Neural progenitor cell (in vitro differentiated cells): ENCODE measurements at regions not wholly inside any gene's neighbourhood (a gene's known extent, or its start where the extent isn't known, plus 50 kb on each side); places are given as distances from the start of the nearest gene placed in this dataset. TPM values are rescaled to one million over a fixed set of nuclear protein-coding genes. Genes with fewer than 3 reads are reported as not detected.

Experiments
- DNase-seq: peaks from one replicate; pipeline ENCODE4 v3.0.0-alpha.2; 2016; ENCODE audit warnings: low spot score
- H2AFZ ChIP-seq: fragments of 200-600 bp; sonication (generic); replicated peaks from 2 replicates; pipeline ENCODE4 v1.6.1; 2016; ENCODE audit warnings: antibody characterized with exemption
- H3F3A ChIP-seq: fragments of 200-600 bp; sonication (generic); 2 replicates; pipeline ENCODE4 v1.6.1; 2016; ENCODE audit warnings: antibody characterized with exemption, low read depth
- H3K27ac ChIP-seq: fragments of 200-600 bp; sonication (generic); 2 replicates; pipeline ENCODE4 v1.5.1; 2016; ENCODE audit warnings: mild to moderate bottlenecking
- H3K27me3 ChIP-seq: fragments of 200-600 bp; sonication (generic); 2 replicates; pipeline ENCODE4 v1.6.1; 2016; ENCODE audit warnings: mild to moderate bottlenecking, moderate library complexity
- H3K36me3 ChIP-seq: fragments of 200-600 bp; sonication (generic); 2 replicates; pipeline ENCODE4 v1.5.1; 2016
- H3K4me1 ChIP-seq: fragments of 200-600 bp; sonication (generic); 2 replicates; pipeline ENCODE4 v1.6.1; 2016; ENCODE audit warnings: mixed run types
- H3K4me2 ChIP-seq: fragments of 200-600 bp; sonication (generic); 2 replicates; pipeline ENCODE4 v1.6.1; 2016
- H3K4me3 ChIP-seq: fragments of 200-600 bp; sonication (generic); 2 replicates; pipeline ENCODE4 v1.5.1; 2016
- H3K79me2 ChIP-seq: fragments of 200-600 bp; sonication (generic); 2 replicates; pipeline ENCODE4 v1.6.1; 2016; ENCODE audit warnings: low read depth
- H3K9ac ChIP-seq: fragments of 200-600 bp; sonication (generic); 2 replicates; pipeline ENCODE4 v1.6.1; 2016
- H3K9me3 ChIP-seq: fragments of 200-600 bp; sonication (generic); 2 replicates; pipeline ENCODE4 v1.5.1; 2016; ENCODE audit warnings: low read depth
- H4K20me1 ChIP-seq: fragments of 200-600 bp; sonication (generic); 2 replicates; pipeline ENCODE4 v1.6.1; 2016; ENCODE audit warnings: low read depth
- H3K27ac Mint-ChIP-seq: 3 replicates; pipeline ENCODE4 v1.8.0; 2021; ENCODE audit warnings: mixed read lengths
- H3K27me3 Mint-ChIP-seq: 2 replicates; pipeline ENCODE4 v1.8.0; 2022; ENCODE audit warnings: low read depth, mild to moderate bottlenecking, inconsistent platforms, moderate library complexity, mixed read lengths; ENCODE audit not compliant: insufficient read depth
- H3K36me3 Mint-ChIP-seq: 3 replicates; pipeline ENCODE4 v1.8.0; 2021; ENCODE audit warnings: mixed read lengths
- H3K4me1 Mint-ChIP-seq: 3 replicates; pipeline ENCODE4 v1.8.0; 2021; ENCODE audit warnings: mixed read lengths
- H3K4me3 Mint-ChIP-seq: 3 replicates; pipeline ENCODE4 v1.8.0; 2021; ENCODE audit warnings: mild to moderate bottlenecking, moderate library complexity, mixed read lengths
- H3K9me3 Mint-ChIP-seq: 3 replicates; pipeline ENCODE4 v1.8.0; 2020; ENCODE audit warnings: mixed read lengths
- CTCF ChIP-seq: fragments of 200-600 bp; sonication (generic); IDR thresholded peaks from 2 replicates; pipeline ENCODE4 v1.5.1; 2017; ENCODE audit warnings: antibody characterized with exemption, mild to moderate bottlenecking
- EZH2 ChIP-seq: fragments of 200-600 bp; sonication (generic); IDR thresholded peaks from 2 replicates; pipeline ENCODE4 v1.6.1; 2017; ENCODE audit warnings: antibody characterized with exemption, mild to moderate bottlenecking, moderate library complexity
- EZH2phosphoT487 ChIP-seq: fragments of 200-600 bp; sonication (generic); IDR thresholded peaks from 2 replicates; pipeline ENCODE4 v1.6.1; 2017; ENCODE audit warnings: antibody characterized with exemption
- small RNA-seq: library from RNA; depleted of rRNA; stranded (forward); fragments of <200 nt; gene quantifications from one replicate; pipeline ENCODE3, GENCODE V24; 2015

GRCh38 chr6:2296781-2297180 lies 51.4 kb upstream of the GMDS start:
- no peak for DNase-seq
- Histone ChIP-seq H4K20me1 (no peaks in the 10 kb centered on the region), H3F3A (no peaks in the 10 kb centered on the region), H3K9me3 (no peaks in the 10 kb centered on the region), H3K4me3 (no peak overlapping the region), H3K79me2 (no peaks in the 10 kb centered on the region), H3K4me2 (no peak overlapping the region), H3K27me3 (no peaks in the 10 kb centered on the region), H3K36me3 (no peaks in the 10 kb centered on the region), H2AFZ (no peak overlapping the region), H3K9ac (no peak overlapping the region), H3K4me1 (no peaks in the 10 kb centered on the region), H3K27ac (no peak overlapping the region)
- Mint-ChIP-seq H3K36me3 (peaks cover 5% of the 10 kb centered on the region), H3K9me3 (peaks cover 43% of the 10 kb centered on the region), H3K27me3 (peaks cover 4% of the 10 kb centered on the region), H3K4me3 (no peak overlapping the region), H3K27ac (no peak overlapping the region), H3K4me1 (no peaks in the 10 kb centered on the region)
- TF ChIP-seq EZH2phosphoT487, result no peak
- TF ChIP-seq EZH2, result no peak
- no peak for TF ChIP-seq CTCF

Small RNA genes lying in the stretch of these regions (small RNA-seq; reads per million reads assigned to genes)
- gene HMGN2P28, result not detected
